ENCODE measurements at regions not wholly inside any gene's neighbourhood (a gene's known extent, or its start where the extent isn't known, plus 50 kb on each side); places are given as distances from the start of the nearest gene placed in this dataset.

DNA sequence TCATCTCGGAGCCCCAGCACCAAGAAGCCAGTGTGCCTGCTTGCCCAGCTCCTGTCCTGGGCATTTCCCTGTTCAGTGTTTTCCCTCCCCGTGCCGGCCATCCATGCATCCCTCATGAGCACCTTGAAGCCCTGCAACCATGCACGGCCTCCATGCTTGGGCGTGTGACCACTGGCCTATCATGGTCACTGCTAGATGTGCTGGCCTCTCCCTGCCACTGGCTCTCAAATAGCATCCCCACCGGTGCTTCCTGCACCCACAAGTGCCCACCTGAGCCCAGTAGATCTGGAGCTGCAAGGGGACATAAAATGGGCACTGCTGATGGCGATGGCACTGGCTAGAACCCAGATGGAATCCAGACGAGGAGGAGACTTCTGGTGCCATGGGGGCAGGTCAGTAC lies 126.0 kb downstream of the TUBA3C start:
- H3K36me3 ChIP-seq (ENCODE audit: insufficient read depth, low read length), result no peaks in the 10 kb centered on the region
- H3K27me3 ChIP-seq (ENCODE audit: insufficient read depth, low read length), result no peaks in the 10 kb centered on the region
- H3K79me2 ChIP-seq (ENCODE audit: insufficient read depth, low read length), result no peaks in the 10 kb centered on the region
- H3K9ac ChIP-seq (ENCODE audit: low read length), result no peak overlapping the region
- H3K4me3 ChIP-seq (ENCODE audit: low read depth, low read length, poor library complexity, severe bottlenecking), result no peak overlapping the region
- H3K9me3 ChIP-seq (ENCODE audit: low read length), result no peaks in the 10 kb centered on the region
- no peak overlapping the region for H3K4me2 ChIP-seq (ENCODE audit: low read length)
- H4K20me1 ChIP-seq (ENCODE audit: insufficient read depth, low read length), result no peaks in the 10 kb centered on the region
- no peak overlapping the region for H2AFZ ChIP-seq (ENCODE audit: low read length)
- H3K27ac ChIP-seq (ENCODE audit: low read depth, low read length, poor library complexity, severe bottlenecking), result no peak overlapping the region
- no peaks in the 10 kb centered on the region for H3F3A ChIP-seq (ENCODE audit: insufficient read depth, low read length)
- H3K9me2 ChIP-seq (ENCODE audit: low read depth, low read length), result no peaks in the 10 kb centered on the region
- H3K4me1 ChIP-seq (ENCODE audit: insufficient read depth, low read length, severe bottlenecking), result no peaks in the 10 kb centered on the region
- TF ChIP-seq, protein P1, sequence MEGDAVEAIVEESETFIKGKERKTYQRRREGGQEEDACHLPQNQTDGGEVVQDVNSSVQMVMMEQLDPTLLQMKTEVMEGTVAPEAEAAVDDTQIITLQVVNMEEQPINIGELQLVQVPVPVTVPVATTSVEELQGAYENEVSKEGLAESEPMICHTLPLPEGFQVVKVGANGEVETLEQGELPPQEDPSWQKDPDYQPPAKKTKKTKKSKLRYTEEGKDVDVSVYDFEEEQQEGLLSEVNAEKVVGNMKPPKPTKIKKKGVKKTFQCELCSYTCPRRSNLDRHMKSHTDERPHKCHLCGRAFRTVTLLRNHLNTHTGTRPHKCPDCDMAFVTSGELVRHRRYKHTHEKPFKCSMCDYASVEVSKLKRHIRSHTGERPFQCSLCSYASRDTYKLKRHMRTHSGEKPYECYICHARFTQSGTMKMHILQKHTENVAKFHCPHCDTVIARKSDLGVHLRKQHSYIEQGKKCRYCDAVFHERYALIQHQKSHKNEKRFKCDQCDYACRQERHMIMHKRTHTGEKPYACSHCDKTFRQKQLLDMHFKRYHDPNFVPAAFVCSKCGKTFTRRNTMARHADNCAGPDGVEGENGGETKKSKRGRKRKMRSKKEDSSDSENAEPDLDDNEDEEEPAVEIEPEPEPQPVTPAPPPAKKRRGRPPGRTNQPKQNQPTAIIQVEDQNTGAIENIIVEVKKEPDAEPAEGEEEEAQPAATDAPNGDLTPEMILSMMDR (IDR thresholded peaks at IDR 0.05; ENCODE audit: low read length), result no peak
- no peak for TF ChIP-seq EZH2 (IDR thresholded peaks at IDR 0.05; ENCODE audit: borderline replicate concordance, low read length)

DNA sequence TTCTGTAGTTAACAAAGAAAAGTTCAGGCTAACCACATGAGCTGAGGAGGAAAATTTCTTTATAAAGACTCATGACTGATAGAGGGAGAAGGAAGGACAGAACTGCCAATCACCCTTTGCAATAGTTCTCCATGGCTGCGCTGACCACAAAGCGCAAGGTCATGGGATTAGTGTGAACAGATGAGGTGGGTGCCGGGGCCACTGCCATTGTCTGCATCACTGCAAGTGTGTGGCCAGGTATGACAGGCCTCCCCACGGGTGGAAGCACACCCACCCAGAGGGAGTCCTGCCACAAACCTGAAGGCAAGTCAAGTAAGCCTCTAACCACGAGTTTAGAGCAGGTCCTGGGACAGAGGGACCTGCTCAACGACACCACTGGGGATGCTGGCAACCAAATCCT lies 128.1 kb downstream of the TUBA3C start:
- no peaks in the 10 kb centered on the region for H3K79me2 ChIP-seq (ENCODE audit: insufficient read depth, low read length)
- H3K4me1 ChIP-seq (ENCODE audit: insufficient read depth, low read length, severe bottlenecking), result no peaks in the 10 kb centered on the region
- no peaks in the 10 kb centered on the region for H3K9me2 ChIP-seq (ENCODE audit: low read depth, low read length)
- H3K9ac ChIP-seq (ENCODE audit: low read length), result no peak overlapping the region
- no peak for TF ChIP-seq EZH2 (IDR thresholded peaks at IDR 0.05; ENCODE audit: borderline replicate concordance, low read length)
- TF ChIP-seq, protein P1 (IDR thresholded peaks at IDR 0.05; ENCODE audit: low read length), result no peak
- no peaks in the 10 kb centered on the region for H4K20me1 ChIP-seq (ENCODE audit: insufficient read depth, low read length)
- no peak overlapping the region for H3K4me2 ChIP-seq (ENCODE audit: low read length)
- H3K36me3 ChIP-seq (ENCODE audit: insufficient read depth, low read length), result no peaks in the 10 kb centered on the region
- no peaks in the 10 kb centered on the region for H3K27me3 ChIP-seq (ENCODE audit: insufficient read depth, low read length)
- no peak overlapping the region for H3K27ac ChIP-seq (ENCODE audit: low read depth, low read length, poor library complexity, severe bottlenecking)
- H3K4me3 ChIP-seq (ENCODE audit: low read depth, low read length, poor library complexity, severe bottlenecking), result no peak overlapping the region
- H3F3A ChIP-seq (ENCODE audit: insufficient read depth, low read length), result no peaks in the 10 kb centered on the region
- no peak overlapping the region for H2AFZ ChIP-seq (ENCODE audit: low read length)
- H3K9me3 ChIP-seq (ENCODE audit: low read length), result no peaks in the 10 kb centered on the region

DNA sequence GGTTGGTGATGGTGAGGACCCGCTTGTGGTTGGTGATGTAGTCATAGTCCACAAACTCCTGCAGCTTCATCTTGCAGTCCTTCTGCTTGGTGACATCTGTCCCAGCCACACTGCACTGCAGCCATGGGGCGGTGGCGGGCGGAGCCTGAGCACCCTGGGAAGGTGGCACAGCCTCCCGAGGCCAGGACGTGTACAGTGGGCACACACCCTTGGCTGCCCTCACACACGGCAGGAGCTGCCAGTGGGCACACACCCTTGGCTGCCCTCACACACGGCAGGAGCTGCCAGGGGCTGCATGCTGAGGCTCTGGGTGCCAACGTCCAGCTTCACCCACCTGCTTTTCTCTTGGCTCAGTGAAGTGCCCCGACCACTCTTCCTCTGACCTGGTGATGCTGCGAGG lies 128.7 kb downstream of the TUBA3C start:
- Histone ChIP-seq H3F3A (ENCODE audit: insufficient read depth, low read length) (no peaks in the 10 kb centered on the region), H3K27me3 (ENCODE audit: insufficient read depth, low read length) (no peaks in the 10 kb centered on the region), H2AFZ (ENCODE audit: low read length) (no peak overlapping the region), H3K27ac (ENCODE audit: low read depth, low read length, poor library complexity, severe bottlenecking) (no peak overlapping the region), H3K79me2 (ENCODE audit: insufficient read depth, low read length) (no peaks in the 10 kb centered on the region), H3K9ac (ENCODE audit: low read length) (no peak overlapping the region), H3K4me3 (ENCODE audit: low read depth, low read length, poor library complexity, severe bottlenecking) (no peak overlapping the region), H3K4me2 (ENCODE audit: low read length) (no peak overlapping the region), H4K20me1 (ENCODE audit: insufficient read depth, low read length) (no peaks in the 10 kb centered on the region), H3K9me3 (ENCODE audit: low read length) (no peaks in the 10 kb centered on the region), H3K36me3 (ENCODE audit: insufficient read depth, low read length) (no peaks in the 10 kb centered on the region), H3K9me2 (ENCODE audit: low read depth, low read length) (no peaks in the 10 kb centered on the region), H3K4me1 (ENCODE audit: insufficient read depth, low read length, severe bottlenecking) (no peaks in the 10 kb centered on the region)
- TF ChIP-seq, protein P1 (IDR thresholded peaks at IDR 0.05; ENCODE audit: low read length), result no peak
- no peak for TF ChIP-seq EZH2 (IDR thresholded peaks at IDR 0.05; ENCODE audit: borderline replicate concordance, low read length)
